ENCODE measurements at regions not wholly inside any gene's neighbourhood (a gene's known extent, or its start where the extent isn't known, plus 50 kb on each side); places are given as distances from the start of the nearest gene placed in this dataset.
"Not testable (repeated sequence)": the region's sequence is repeated elsewhere in the genome, so short reads cannot be mapped to it uniquely, and the experiment has no call there.

GRCh38 chr5:75828029-75828428 lies 110.8 kb upstream of the POC5 start:
- DNase-seq = no peak
- no peaks in the 10 kb centered on the region for H3K36me3 ChIP-seq
- intact Hi-C loops (cut with DNase I) = no loop called here
- WGBS, 2 donors = 87% methylated on average over 2 of the region's 2 CpGs
- no peaks in the 10 kb centered on the region for H3K27me3 ChIP-seq
- no peaks in the 10 kb centered on the region for H3K4me1 ChIP-seq
- TF ChIP-seq POLR2A (IDR thresholded peaks at IDR 0.05) (no peak), CTCF (IDR thresholded peaks at IDR 0.05) (no peak), EP300 (IDR thresholded peaks at IDR 0.05) (no peak), POLR2AphosphoS5 (IDR thresholded peaks at IDR 0.05) (no peak)
- no peaks in the 10 kb centered on the region for H3K9me3 ChIP-seq
- no peak overlapping the region for H3K4me3 ChIP-seq
- no peak overlapping the region for H3K27ac ChIP-seq

- Histone ChIP-seq H3K9me3 (no peaks in the 10 kb centered on the region), H3K36me3 (no peaks in the 10 kb centered on the region), H3K4me3 (no peak overlapping the region), H3K27me3 (no peaks in the 10 kb centered on the region), H3K4me1 (no peaks in the 10 kb centered on the region), H3K27ac (no peak overlapping the region)
- no peak for DNase-seq
- intact Hi-C loops (cut with DNase I) = no loop called here
- WGBS, 2 donors = 94 to 96% methylated on average over 1 of the region's 1 CpG
- TF ChIP-seq POLR2A (IDR thresholded peaks at IDR 0.05) (no peak), CTCF (IDR thresholded peaks at IDR 0.05) (no peak), EP300 (IDR thresholded peaks at IDR 0.05) (no peak)
Observed at GRCh38 chr5:75824323-75824722, 107.1 kb upstream of the POC5 start.

- no peak overlapping the region for H3K27ac ChIP-seq
- no peaks in the 10 kb centered on the region for H3K9me3 ChIP-seq
- TF ChIP-seq EP300 (IDR thresholded peaks at IDR 0.05) (no peak), POLR2A (IDR thresholded peaks at IDR 0.05) (no peak), POLR2AphosphoS5 (IDR thresholded peaks at IDR 0.05) (no peak), CTCF (IDR thresholded peaks at IDR 0.05) (no peak)
- no peak for DNase-seq
- 80 to 88% methylated on average over 1 of the region's 1 CpG for WGBS, 2 donors
- intact Hi-C loops (cut with DNase I) = no loop called here
- no peaks in the 10 kb centered on the region for H3K4me1 ChIP-seq
- H3K27me3 ChIP-seq = no peaks in the 10 kb centered on the region
- no peaks in the 10 kb centered on the region for H3K36me3 ChIP-seq
- no peak overlapping the region for H3K4me3 ChIP-seq
Observed at GRCh38 chr5:75823811-75824210, 106.6 kb upstream of the POC5 start.

GRCh38 chr5:75818661-75819060 lies 101.4 kb upstream of the POC5 start:
- Histone ChIP-seq H3K36me3 (no peaks in the 10 kb centered on the region), H3K4me3 (no peak overlapping the region), H3K27me3 (no peaks in the 10 kb centered on the region), H3K4me1 (no peaks in the 10 kb centered on the region), H3K9me3 (peaks cover 0 to 4% (median 0%) of the 10 kb centered on the region in 4 donors), H3K27ac (no peak overlapping the region)
- DNase-seq = no peak
- TF ChIP-seq EP300 (IDR thresholded peaks at IDR 0.05) (no peak), POLR2A (IDR thresholded peaks at IDR 0.05) (no peak), CTCF (IDR thresholded peaks at IDR 0.05) (no peak), POLR2AphosphoS5 (IDR thresholded peaks at IDR 0.05) (no peak)
- WGBS, 2 donors = 95 to 98% methylated on average over 2 of the region's 2 CpGs
- intact Hi-C loops (cut with DNase I) = no loop called here

GRCh38 chr5:75799695-75800094 lies 82.5 kb upstream of the POC5 start:
- WGBS, 2 donors = 85 to 87% methylated on average over 6 of the region's 6 CpGs
- H3K36me3 ChIP-seq; H3K4me1 ChIP-seq; H3K4me3 ChIP-seq; intact Hi-C loops (cut with DNase I); H3K27me3 ChIP-seq; DNase-seq; H3K27ac ChIP-seq; H3K9me3 ChIP-seq: not testable (repeated sequence)

- H3K27ac ChIP-seq; H3K27me3 ChIP-seq; H3K9me3 ChIP-seq; H3K4me3 ChIP-seq; H3K4me1 ChIP-seq; H3K36me3 ChIP-seq; DNase-seq; intact Hi-C loops (cut with DNase I): not testable (repeated sequence)
- 81 to 92% methylated on average over 1 to 2 of the region's 3 CpGs for WGBS, 2 donors
Observed at GRCh38 chr5:75769338-75769737, 52.1 kb upstream of the POC5 start.
